Mesendoderm (in vitro differentiated cells): ENCODE measurements at regions not wholly inside any gene's neighbourhood (a gene's known extent, or its start where the extent isn't known, plus 50 kb on each side); places are given as distances from the start of the nearest gene placed in this dataset.

Experiments used
- DNase-seq: peaks from one replicate; pipeline ENCODE4 v3.0.0; 2013
- H2AK5ac ChIP-seq: 2 replicates; pipeline ENCODE4 v1.6.1; 2013; ENCODE audit warnings: low read length, inconsistent platforms
- H2BK120ac ChIP-seq: 2 replicates; pipeline ENCODE4 v1.6.1; 2013; ENCODE audit warnings: low read depth, mild to moderate bottlenecking, low read length, moderate library complexity, mixed read lengths
- H2BK15ac ChIP-seq: replicated peaks from 2 replicates; pipeline ENCODE4 v1.6.1; 2013; ENCODE audit warnings: low read depth, mild to moderate bottlenecking, moderate library complexity
- H2BK5ac ChIP-seq: 2 replicates; pipeline ENCODE4 v1.6.1; 2013; ENCODE audit warnings: low read length, inconsistent platforms
- H3K18ac ChIP-seq: 2 replicates; pipeline ENCODE4 v1.6.1; 2013; ENCODE audit warnings: mild to moderate bottlenecking, low read length, mixed read lengths
- H3K23ac ChIP-seq: one replicate; pipeline ENCODE4 v1.6.1; 2013; ENCODE audit warnings: low read length
- H3K27ac ChIP-seq: 2 replicates; pipeline ENCODE4 v1.5.1; 2013; ENCODE audit warnings: low read depth, mild to moderate bottlenecking, inconsistent platforms, low read length, moderate library complexity
- H3K27me3 ChIP-seq: 2 replicates; pipeline ENCODE4 v1.6.1; 2013; ENCODE audit warnings: low read length, control low read depth, mild to moderate bottlenecking, inconsistent platforms; ENCODE audit not compliant: insufficient read depth, poor library complexity
- H3K36me3 ChIP-seq: 2 replicates; pipeline ENCODE4 v1.6.1; 2013; ENCODE audit warnings: low read length, inconsistent platforms; ENCODE audit not compliant: control insufficient read depth, insufficient read depth
- H3K4ac ChIP-seq: one replicate; pipeline ENCODE4 v1.6.1; 2013; ENCODE audit warnings: low read depth, mild to moderate bottlenecking, low read length, moderate library complexity
- H3K4me1 ChIP-seq: 2 replicates; pipeline ENCODE4 v1.6.1; 2013; ENCODE audit warnings: low read depth, low read length, inconsistent platforms; ENCODE audit not compliant: control insufficient read depth
- H3K4me2 ChIP-seq: 2 replicates; pipeline ENCODE4 v1.6.1; 2013; ENCODE audit warnings: low read length
- H3K4me3 ChIP-seq: 2 replicates; pipeline ENCODE4 v1.5.1; 2013; ENCODE audit warnings: mild to moderate bottlenecking, low read length
- H3K56ac ChIP-seq: one replicate; pipeline ENCODE4 v1.6.1; 2013; ENCODE audit warnings: low read length
- H3K79me1 ChIP-seq: 2 replicates; pipeline ENCODE4 v1.6.1; 2013; ENCODE audit warnings: low read length, inconsistent platforms
- H3K79me2 ChIP-seq: 2 replicates; pipeline ENCODE4 v1.6.1; 2013; ENCODE audit warnings: mild to moderate bottlenecking, low read length; ENCODE audit not compliant: control insufficient read depth, insufficient read depth
- H3K9ac ChIP-seq: 2 replicates; pipeline ENCODE4 v1.6.1; 2013; ENCODE audit warnings: low read length, inconsistent platforms
- H4K5ac ChIP-seq: one replicate; pipeline ENCODE4 v1.6.1; 2013; ENCODE audit warnings: low read length
- H4K8ac ChIP-seq: one replicate; pipeline ENCODE4 v1.6.1; 2013; ENCODE audit warnings: low read depth, mild to moderate bottlenecking, control low read depth, low read length, moderate library complexity
- WGBS: extraction: QIAGEN DNeasy Blood & Tissue Kit; methylation state at CpG from one replicate; pipeline ENCODE4 v1.1.7; 2013; ENCODE audit warnings: low lambda C conversion rate, missing lambda C conversion rate; ENCODE audit not compliant: insufficient coverage; ENCODE audit errors: extremely low coverage; 5-methylcytosine and 5-hydroxymethylcytosine counted together

DNA sequence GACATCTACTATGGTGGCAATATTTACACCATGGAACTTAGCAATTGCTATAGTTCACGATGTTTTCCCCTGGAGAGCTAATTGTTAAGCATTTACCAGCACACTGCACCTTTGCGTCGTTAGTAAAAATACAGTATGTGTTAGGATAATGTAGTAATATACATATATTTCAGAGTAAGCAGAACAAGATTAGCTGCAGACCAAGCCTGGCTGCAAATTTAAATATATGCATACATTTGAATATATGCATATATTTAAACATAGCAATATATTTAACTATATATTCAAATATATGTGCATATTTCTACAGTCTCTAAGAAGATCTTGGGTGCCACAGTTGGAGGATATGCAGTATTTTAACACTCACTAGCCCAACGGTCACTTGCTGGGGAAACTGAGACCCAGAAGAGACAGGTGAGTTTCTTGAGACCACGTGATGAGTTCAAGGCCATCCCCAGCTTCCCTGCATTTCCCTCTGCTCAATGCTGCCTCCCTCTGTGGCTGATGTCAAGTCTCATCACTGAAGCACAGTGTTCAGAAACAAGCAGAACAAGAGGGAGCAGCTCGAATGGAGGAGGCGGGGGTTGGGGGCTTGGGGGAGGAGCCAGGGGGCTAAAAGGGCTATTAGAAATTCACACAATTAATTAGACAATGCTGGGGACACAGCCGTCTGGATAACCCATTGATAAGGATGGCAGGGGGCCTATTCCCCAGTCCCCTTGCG, 708.0 kb downstream of the MED13L start:
- Histone ChIP-seq H3K23ac (no peak overlapping the region), H4K5ac (no peak overlapping the region), H3K27me3 (no peaks in the 10 kb centered on the region), H2BK120ac (no peak overlapping the region), H3K36me3 (no peaks in the 10 kb centered on the region), H3K4ac (no peak overlapping the region), H2BK5ac (no peak overlapping the region), H4K8ac (no peak overlapping the region), H3K9ac (no peak overlapping the region), H3K4me3 (no peak overlapping the region), H3K18ac (no peak overlapping the region), H3K79me2 (no peaks in the 10 kb centered on the region), H2AK5ac (no peak overlapping the region), H3K79me1 (no peaks in the 10 kb centered on the region), H3K56ac (no peak overlapping the region), H3K27ac (no peak overlapping the region), H3K4me1 (no peaks in the 10 kb centered on the region), H3K4me2 (no peak overlapping the region), H2BK15ac (no peak overlapping the region)
- DNase-seq, result peak; percentile 53
- no CpG with 5 or more reads among the region's 9 CpGs for WGBS

DNA sequence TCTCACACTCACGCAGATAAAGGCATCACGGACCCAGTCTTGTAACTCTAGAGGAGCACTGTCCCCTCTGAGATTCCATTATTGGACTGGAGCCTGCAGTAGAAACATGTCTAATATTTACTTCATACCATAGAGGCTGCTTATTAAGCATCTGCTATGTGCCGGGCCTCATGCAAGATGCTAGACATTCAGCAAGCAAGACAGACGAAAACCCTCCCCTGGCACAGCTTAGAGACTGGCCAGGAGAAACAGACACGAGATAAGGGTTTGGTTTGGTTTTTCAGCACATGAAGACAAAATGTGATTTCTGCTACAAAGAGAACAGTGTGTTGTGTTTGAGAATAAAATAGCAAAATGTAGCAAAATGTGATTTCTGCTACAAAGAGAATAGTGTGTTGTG, 719.2 kb downstream of the MED13L start:
- no peaks in the 10 kb centered on the region for H3K27me3 ChIP-seq
- H2BK15ac ChIP-seq, result no peak overlapping the region
- no peak overlapping the region for H3K27ac ChIP-seq
- no CpG with 5 or more reads among the region's 5 CpGs for WGBS
- no peak overlapping the region for H4K8ac ChIP-seq
- no peak overlapping the region for H2AK5ac ChIP-seq
- no peak overlapping the region for H3K23ac ChIP-seq
- no peak overlapping the region for H2BK120ac ChIP-seq
- no peaks in the 10 kb centered on the region for H3K4me1 ChIP-seq
- no peaks in the 10 kb centered on the region for H3K36me3 ChIP-seq
- H3K4me2 ChIP-seq, result no peak overlapping the region
- H4K5ac ChIP-seq, result no peak overlapping the region
- no peak overlapping the region for H3K4ac ChIP-seq
- H3K4me3 ChIP-seq, result no peak overlapping the region
- no peak overlapping the region for H3K9ac ChIP-seq
- H3K18ac ChIP-seq, result no peak overlapping the region
- H3K56ac ChIP-seq, result no peak overlapping the region
- H3K79me1 ChIP-seq, result no peaks in the 10 kb centered on the region
- no peak overlapping the region for H2BK5ac ChIP-seq
- no peaks in the 10 kb centered on the region for H3K79me2 ChIP-seq
- no peak for DNase-seq

GRCh38 chr12:115553622-115554021, 723.9 kb downstream of the MED13L start:
- Histone ChIP-seq H3K36me3 (no peaks in the 10 kb centered on the region), H3K56ac (no peak overlapping the region), H4K8ac (no peak overlapping the region), H2BK15ac (no peak overlapping the region), H4K5ac (no peak overlapping the region), H2BK5ac (no peak overlapping the region), H3K27me3 (no peaks in the 10 kb centered on the region), H3K27ac (no peak overlapping the region), H3K18ac (no peak overlapping the region), H3K79me1 (no peaks in the 10 kb centered on the region), H2BK120ac (no peak overlapping the region), H3K23ac (no peak overlapping the region), H3K79me2 (no peaks in the 10 kb centered on the region), H3K4me3 (no peak overlapping the region), H3K4me2 (no peak overlapping the region), H3K4me1 (no peaks in the 10 kb centered on the region), H3K9ac (no peak overlapping the region), H3K4ac (no peak overlapping the region), H2AK5ac (no peak overlapping the region)
- DNase-seq, result no peak
- no CpG with 5 or more reads among the region's 4 CpGs for WGBS

GRCh38 chr12:115543269-115543668, 734.2 kb downstream of the MED13L start:
- Histone ChIP-seq H2AK5ac (no peak overlapping the region), H2BK120ac (no peak overlapping the region), H3K27ac (no peak overlapping the region), H3K27me3 (no peaks in the 10 kb centered on the region), H3K18ac (no peak overlapping the region), H4K8ac (no peak overlapping the region), H2BK5ac (no peak overlapping the region), H3K36me3 (no peaks in the 10 kb centered on the region), H4K5ac (no peak overlapping the region), H3K23ac (no peak overlapping the region), H3K4me2 (no peak overlapping the region), H3K56ac (no peak overlapping the region), H3K4me3 (no peak overlapping the region), H3K79me2 (no peaks in the 10 kb centered on the region), H3K4me1 (no peaks in the 10 kb centered on the region), H3K9ac (no peak overlapping the region), H3K4ac (no peak overlapping the region), H2BK15ac (no peak overlapping the region), H3K79me1 (no peaks in the 10 kb centered on the region)
- WGBS, result no CpG with 5 or more reads among the region's 2 CpGs
- DNase-seq, result no peak

- no peak overlapping the region for H4K8ac ChIP-seq
- H3K36me3 ChIP-seq, result no peaks in the 10 kb centered on the region
- no peak overlapping the region for H2BK5ac ChIP-seq
- H3K23ac ChIP-seq, result no peak overlapping the region
- H3K4me1 ChIP-seq, result no peaks in the 10 kb centered on the region
- DNase-seq, result no peak
- H3K56ac ChIP-seq, result no peak overlapping the region
- no peaks in the 10 kb centered on the region for H3K79me2 ChIP-seq
- no peak overlapping the region for H2BK120ac ChIP-seq
- no peak overlapping the region for H3K4me2 ChIP-seq
- no peak overlapping the region for H2AK5ac ChIP-seq
- H3K9ac ChIP-seq, result no peak overlapping the region
- WGBS, result no CpG with 5 or more reads among the region's 7 CpGs
- no peaks in the 10 kb centered on the region for H3K79me1 ChIP-seq
- H3K27me3 ChIP-seq, result no peaks in the 10 kb centered on the region
- no peak overlapping the region for H3K4me3 ChIP-seq
- no peak overlapping the region for H3K18ac ChIP-seq
- no peak overlapping the region for H3K27ac ChIP-seq
- no peak overlapping the region for H2BK15ac ChIP-seq
- no peak overlapping the region for H3K4ac ChIP-seq
- H4K5ac ChIP-seq, result no peak overlapping the region
Observed at GRCh38 chr12:115542656-115543055, 734.8 kb downstream of the MED13L start.

DNA sequence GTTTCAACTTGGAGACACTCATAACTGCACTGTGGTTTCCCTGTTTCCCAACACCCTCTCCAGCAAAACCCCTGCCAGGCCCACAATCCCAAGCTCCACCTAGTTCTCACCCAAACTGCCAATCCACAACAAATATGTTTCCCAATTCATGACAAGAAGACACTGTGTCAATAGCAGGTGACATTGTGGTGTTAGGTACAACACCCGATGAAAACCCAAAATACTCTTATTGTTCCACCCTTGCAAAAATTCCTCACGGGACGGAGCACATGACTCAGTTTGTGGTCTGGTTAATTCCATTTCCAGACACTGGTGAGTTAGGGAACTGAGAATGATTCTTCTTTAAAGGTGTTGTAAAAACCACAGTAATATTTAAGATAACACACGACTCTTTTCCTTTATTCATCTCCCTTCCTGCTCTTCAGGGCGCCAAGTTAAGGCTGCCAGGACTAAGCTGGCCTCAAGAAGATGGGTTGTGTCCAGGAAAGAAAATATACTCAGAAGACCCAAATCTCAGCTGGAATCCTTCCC, 735.5 kb downstream of the MED13L start:
- H4K5ac ChIP-seq, result no peak overlapping the region
- H3K79me2 ChIP-seq, result no peaks in the 10 kb centered on the region
- no peak overlapping the region for H3K56ac ChIP-seq
- WGBS, result no CpG with 5 or more reads among the region's 5 CpGs
- H3K4me2 ChIP-seq, result no peak overlapping the region
- H2BK120ac ChIP-seq, result no peak overlapping the region
- no peak overlapping the region for H3K4ac ChIP-seq
- no peak overlapping the region for H3K23ac ChIP-seq
- no peaks in the 10 kb centered on the region for H3K27me3 ChIP-seq
- no peaks in the 10 kb centered on the region for H3K79me1 ChIP-seq
- no peaks in the 10 kb centered on the region for H3K36me3 ChIP-seq
- H3K27ac ChIP-seq, result no peak overlapping the region
- H3K4me1 ChIP-seq, result no peaks in the 10 kb centered on the region
- no peak overlapping the region for H3K18ac ChIP-seq
- H3K9ac ChIP-seq, result no peak overlapping the region
- H3K4me3 ChIP-seq, result no peak overlapping the region
- no peak overlapping the region for H2AK5ac ChIP-seq
- no peak for DNase-seq
- H4K8ac ChIP-seq, result no peak overlapping the region
- no peak overlapping the region for H2BK15ac ChIP-seq
- H2BK5ac ChIP-seq, result no peak overlapping the region
